ENCODE measurements at regions not wholly inside any gene's neighbourhood (a gene's known extent, or its start where the extent isn't known, plus 50 kb on each side); places are given as distances from the start of the nearest gene placed in this dataset.

- Histone ChIP-seq H3K4me1 (ENCODE audit: control insufficient read depth, extremely low read depth, insufficient read depth, low read length) (no peaks in the 10 kb centered on the region), H4K20me1 (ENCODE audit: control insufficient read depth, extremely low read depth, insufficient read depth, low read length) (no peaks in the 10 kb centered on the region), H3K36me3 (ENCODE audit: control insufficient read depth, insufficient read depth, low read length) (no peaks in the 10 kb centered on the region), H3K79me2 (ENCODE audit: control insufficient read depth, insufficient read depth, low read length) (no peaks in the 10 kb centered on the region), H2AFZ (ENCODE audit: low read length) (no peak overlapping the region), H3K9me3 (ENCODE audit: control insufficient read depth, insufficient read depth, low read depth, low read length) (no peaks in the 10 kb centered on the region), H3K27me3 (ENCODE audit: control insufficient read depth, insufficient read depth, low read length) (no peaks in the 10 kb centered on the region), H3K9ac (ENCODE audit: insufficient read depth, low read length) (no peak overlapping the region), H3K27ac (ENCODE audit: insufficient read depth, low read length) (no peak overlapping the region), H3K4me3 (replicated peaks in 1 of 4; ENCODE audit: control extremely low read depth in 1 of 4, insufficient read depth in 1 of 4, low read depth in 3 of 4, low read length in 4 of 4) (no peak overlapping the region), H3K4me2 (ENCODE audit: extremely low read depth, insufficient read depth, low read length) (no peak overlapping the region)
- TF ChIP-seq EZH2 (IDR thresholded peaks at IDR 0.05; ENCODE audit: low read length, missing control alignments) (no peak), CTCF (conservative IDR thresholded peaks at IDR 0.05 in 1 of 2, IDR thresholded peaks at IDR 0.05 in 1 of 2; ENCODE audit: low read depth in 1 of 2, low read length in 2 of 2) (no peak)
- no peak for DNase-seq (ENCODE audit: low read depth in 2 of 2)
Observed at GRCh38 chr4:45927641-45928040, 196.2 kb downstream of the GABRG1 start.

- no peak overlapping the region for H3K4me3 ChIP-seq (replicated peaks in 1 of 4; ENCODE audit: control extremely low read depth in 1 of 4, insufficient read depth in 1 of 4, low read depth in 3 of 4, low read length in 4 of 4)
- no peak for DNase-seq (ENCODE audit: low read depth in 2 of 2)
- no peaks in the 10 kb centered on the region for H3K36me3 ChIP-seq (ENCODE audit: control insufficient read depth, insufficient read depth, low read length)
- H2AFZ ChIP-seq (ENCODE audit: low read length) = no peak overlapping the region
- H3K9ac ChIP-seq (ENCODE audit: insufficient read depth, low read length) = no peak overlapping the region
- H3K9me3 ChIP-seq (ENCODE audit: control insufficient read depth, insufficient read depth, low read depth, low read length) = no peaks in the 10 kb centered on the region
- no peaks in the 10 kb centered on the region for H3K27me3 ChIP-seq (ENCODE audit: control insufficient read depth, insufficient read depth, low read length)
- H3K27ac ChIP-seq (ENCODE audit: insufficient read depth, low read length) = no peak overlapping the region
- TF ChIP-seq CTCF (conservative IDR thresholded peaks at IDR 0.05 in 1 of 2, IDR thresholded peaks at IDR 0.05 in 1 of 2; ENCODE audit: low read depth in 1 of 2, low read length in 2 of 2) = no peak
- no peak for TF ChIP-seq EZH2 (IDR thresholded peaks at IDR 0.05; ENCODE audit: low read length, missing control alignments)
- no peaks in the 10 kb centered on the region for H3K79me2 ChIP-seq (ENCODE audit: control insufficient read depth, insufficient read depth, low read length)
- no peaks in the 10 kb centered on the region for H3K4me1 ChIP-seq (ENCODE audit: control insufficient read depth, extremely low read depth, insufficient read depth, low read length)
- H4K20me1 ChIP-seq (ENCODE audit: control insufficient read depth, extremely low read depth, insufficient read depth, low read length) = no peaks in the 10 kb centered on the region
- H3K4me2 ChIP-seq (ENCODE audit: extremely low read depth, insufficient read depth, low read length) = no peak overlapping the region
Observed at GRCh38 chr4:45925809-45926208, 198.0 kb downstream of the GABRG1 start.

- no peak for DNase-seq (ENCODE audit: low read depth in 2 of 2)
- H3K4me2 ChIP-seq (ENCODE audit: extremely low read depth, insufficient read depth, low read length) = no peak overlapping the region
- TF ChIP-seq EZH2 (IDR thresholded peaks at IDR 0.05; ENCODE audit: low read length, missing control alignments) = no peak
Observed at GRCh38 chr4:45920861-45921260, 203.0 kb downstream of the GABRG1 start.

More at GRCh38 chr4:45920861-45921260, 203.0 kb downstream of the GABRG1 start:
- no peak overlapping the region for H2AFZ ChIP-seq (ENCODE audit: low read length)
- no peaks in the 10 kb centered on the region for H3K4me1 ChIP-seq (ENCODE audit: control insufficient read depth, extremely low read depth, insufficient read depth, low read length)
- no peaks in the 10 kb centered on the region for H3K27me3 ChIP-seq (ENCODE audit: control insufficient read depth, insufficient read depth, low read length)
- no peaks in the 10 kb centered on the region for H3K79me2 ChIP-seq (ENCODE audit: control insufficient read depth, insufficient read depth, low read length)
- no peaks in the 10 kb centered on the region for H3K9me3 ChIP-seq (ENCODE audit: control insufficient read depth, insufficient read depth, low read depth, low read length)
- H3K27ac ChIP-seq (ENCODE audit: insufficient read depth, low read length) = no peak overlapping the region
- no peak overlapping the region for H3K4me3 ChIP-seq (replicated peaks in 1 of 4; ENCODE audit: control extremely low read depth in 1 of 4, insufficient read depth in 1 of 4, low read depth in 3 of 4, low read length in 4 of 4)
- no peaks in the 10 kb centered on the region for H4K20me1 ChIP-seq (ENCODE audit: control insufficient read depth, extremely low read depth, insufficient read depth, low read length)
- no peaks in the 10 kb centered on the region for H3K36me3 ChIP-seq (ENCODE audit: control insufficient read depth, insufficient read depth, low read length)
- no peak overlapping the region for H3K9ac ChIP-seq (ENCODE audit: insufficient read depth, low read length)

Measured in fibroblast of lung (primary cell).